DMS 273 treated with DMSO at 0.1 percent for 48 hours (cell line): ENCODE measurements at regions not wholly inside any gene's neighbourhood (a gene's known extent, or its start where the extent isn't known, plus 50 kb on each side); places are given as distances from the start of the nearest gene placed in this dataset.

Source experiments
- DNase-seq: peaks from one replicate; lab custom pipeline; 2025; lab: John Stamatoyannopoulos, UW

DNA sequence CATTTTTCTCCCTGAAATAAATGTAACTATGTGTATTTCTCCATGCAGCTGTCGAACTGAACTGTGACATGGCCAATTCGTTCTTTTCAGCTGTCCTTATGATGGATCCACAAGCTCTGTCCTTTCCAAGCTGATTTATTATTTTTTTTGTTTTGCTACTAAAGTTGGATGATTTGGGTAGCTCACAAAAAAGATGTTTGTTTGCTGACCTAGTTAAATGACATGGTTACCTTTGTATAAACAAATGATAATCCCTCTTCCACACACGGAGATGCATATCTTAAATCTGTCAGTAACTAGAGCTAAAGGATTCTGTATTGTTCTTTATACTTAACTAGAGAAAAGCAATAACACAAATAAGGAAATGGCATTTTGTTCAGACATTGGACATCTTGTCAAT, 884.3 kb upstream of the PCDH20 start:
- no peak for DNase-seq

- DNase-seq = no peak
Measured at GRCh38 chr13:62296812-62297211, 881.2 kb upstream of the PCDH20 start.

- no peak for DNase-seq
Measured at GRCh38 chr13:62294244-62294643, 878.6 kb upstream of the PCDH20 start.

DNA sequence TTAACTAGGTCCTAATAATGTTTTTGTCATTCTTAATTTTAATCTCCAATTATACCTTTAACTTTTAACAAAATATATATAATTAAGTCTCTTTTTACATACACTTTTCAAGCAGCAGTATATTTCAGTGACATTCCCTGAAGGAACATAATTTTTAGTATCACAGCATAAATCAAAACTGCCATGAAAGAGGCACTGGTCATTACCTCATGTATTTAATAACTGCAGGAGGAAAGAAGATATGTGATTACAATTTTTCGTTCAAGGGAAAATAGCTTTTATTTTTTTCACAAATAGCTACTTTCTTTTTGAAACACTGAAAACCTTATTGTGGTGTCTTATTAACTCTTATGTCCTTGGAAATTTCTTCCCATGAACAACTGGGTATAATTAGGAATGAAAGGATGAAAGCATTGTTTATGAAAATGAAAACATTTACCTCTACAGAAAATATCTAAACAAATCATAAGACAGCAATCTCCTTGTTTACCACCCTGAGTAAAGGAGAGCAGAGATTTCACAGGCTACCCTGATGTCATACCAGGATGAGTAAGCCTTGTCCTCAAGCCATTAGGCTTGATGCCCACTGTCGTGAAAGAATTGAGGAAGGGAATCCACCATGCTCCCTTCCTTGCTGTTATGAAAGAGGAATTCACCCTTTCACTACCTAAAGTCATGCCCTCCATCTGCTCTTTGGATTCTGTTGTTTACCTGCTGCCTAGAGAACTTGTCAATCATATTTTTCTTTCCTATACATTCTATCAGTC, 877.2 kb upstream of the PCDH20 start:
- no peak for DNase-seq

GRCh38 chr13:62290542-62290941, 874.9 kb upstream of the PCDH20 start:
- no peak for DNase-seq

DNA sequence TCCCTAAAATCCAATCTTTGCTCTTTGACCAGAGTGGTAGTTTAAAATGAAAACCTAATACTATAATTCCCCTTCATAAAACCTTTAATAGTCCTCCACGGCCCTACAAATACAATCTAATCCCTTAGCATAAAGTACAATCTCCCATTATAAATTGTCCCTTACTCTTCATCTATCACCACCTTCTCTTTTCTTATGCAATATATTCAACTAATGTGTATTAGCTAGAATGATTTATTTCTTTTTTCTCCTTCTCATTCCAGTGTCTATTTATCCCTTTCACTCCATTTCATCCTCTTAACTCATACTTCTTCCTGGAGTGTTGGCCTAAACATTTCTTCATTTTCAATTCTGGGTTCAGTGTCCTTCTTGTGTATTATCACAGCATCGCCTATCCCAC, 872.1 kb upstream of the PCDH20 start:
- DNase-seq = no peak

- DNase-seq = no peak
Measured at GRCh38 chr13:62280590-62280989, 864.9 kb upstream of the PCDH20 start.

- no peak for DNase-seq
Measured at GRCh38 chr13:62278271-62278670, 862.6 kb upstream of the PCDH20 start.

GRCh38 chr13:62251734-62252133, 836.1 kb upstream of the PCDH20 start:
- DNase-seq = no peak

DNA sequence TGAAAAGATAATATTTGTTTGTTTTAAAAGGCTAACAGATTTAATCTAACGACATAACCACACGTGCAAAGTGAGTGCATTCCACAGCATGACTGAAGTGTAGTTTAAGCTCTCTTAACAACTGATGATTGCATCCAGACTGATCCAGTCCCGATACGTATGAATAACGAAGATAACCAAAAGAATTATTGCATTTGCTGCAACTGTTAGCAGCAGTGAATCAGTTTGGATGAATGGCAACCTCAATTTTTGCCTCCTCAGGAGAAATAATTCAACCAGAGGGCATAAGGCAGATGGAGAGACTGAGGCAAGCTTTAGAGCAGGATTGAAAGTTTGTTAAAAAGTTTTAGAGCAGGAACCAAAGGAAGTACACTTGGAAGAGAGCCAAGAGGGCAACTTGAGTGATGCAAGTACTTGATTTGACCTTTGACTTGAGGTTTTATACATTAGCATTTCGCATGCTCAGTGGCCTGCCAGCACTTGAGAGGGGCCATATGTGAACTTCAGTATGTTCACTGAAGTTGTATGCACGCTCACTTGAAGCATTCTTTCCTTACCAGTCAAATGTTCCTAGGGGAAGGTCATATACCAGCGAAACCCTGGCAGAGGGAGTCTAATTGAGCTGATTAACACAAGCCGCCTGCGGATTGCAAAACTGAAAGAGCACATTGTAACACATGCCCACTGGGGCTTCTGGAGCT, 835.0 kb upstream of the PCDH20 start:
- DNase-seq = no peak

- DNase-seq = no peak
Measured at GRCh38 chr13:62246581-62246980, 830.9 kb upstream of the PCDH20 start.

DNA sequence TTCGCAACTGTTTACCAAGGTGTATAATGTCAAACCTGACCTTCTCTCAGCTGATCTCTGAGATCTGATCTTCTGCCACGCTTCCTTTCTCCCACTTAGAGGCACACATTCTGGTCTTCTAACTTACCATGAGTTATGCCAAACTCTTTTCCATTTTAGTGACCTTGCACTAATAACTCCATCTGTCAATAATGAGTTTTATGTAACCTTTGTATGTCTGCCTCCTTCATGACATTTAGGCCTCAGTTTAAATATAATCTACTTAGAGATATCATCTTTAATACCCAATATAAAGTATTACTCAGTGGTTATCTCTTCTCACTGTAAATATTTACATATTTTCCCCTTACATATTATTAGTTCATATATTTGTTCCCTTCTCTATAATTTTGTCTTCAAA, 827.5 kb upstream of the PCDH20 start:
- DNase-seq = no peak

DNA sequence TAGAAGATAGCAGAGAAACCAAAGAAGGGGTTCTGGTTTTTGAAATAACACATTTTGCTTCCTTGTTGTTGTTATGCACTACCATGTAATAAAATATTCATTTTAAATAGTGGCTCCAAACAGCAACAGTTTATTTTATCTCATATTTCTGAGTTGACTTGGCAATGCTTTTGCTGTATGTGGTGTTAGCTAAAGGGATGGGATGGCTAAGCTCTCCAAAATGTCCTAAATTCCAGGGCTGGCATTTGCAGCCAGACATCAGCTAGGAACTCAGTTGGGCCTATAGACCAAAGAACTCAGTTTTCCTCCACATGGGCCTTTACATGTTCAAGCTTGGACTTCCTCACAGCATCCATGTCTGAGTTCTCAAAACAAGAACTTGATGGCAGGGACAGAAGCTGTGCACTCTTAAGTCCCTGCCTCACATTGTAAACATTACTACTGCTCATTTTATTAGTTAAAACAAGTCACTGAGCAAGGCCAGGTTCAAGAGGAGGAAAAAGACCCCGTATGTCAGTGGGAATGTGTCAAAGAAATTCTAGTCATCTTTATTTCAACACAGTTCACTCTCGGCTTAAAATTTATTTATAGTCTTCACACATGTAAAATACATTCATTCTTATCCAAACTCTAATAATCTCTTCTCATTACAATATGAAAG, 819.3 kb upstream of the PCDH20 start:
- no peak for DNase-seq

DNA sequence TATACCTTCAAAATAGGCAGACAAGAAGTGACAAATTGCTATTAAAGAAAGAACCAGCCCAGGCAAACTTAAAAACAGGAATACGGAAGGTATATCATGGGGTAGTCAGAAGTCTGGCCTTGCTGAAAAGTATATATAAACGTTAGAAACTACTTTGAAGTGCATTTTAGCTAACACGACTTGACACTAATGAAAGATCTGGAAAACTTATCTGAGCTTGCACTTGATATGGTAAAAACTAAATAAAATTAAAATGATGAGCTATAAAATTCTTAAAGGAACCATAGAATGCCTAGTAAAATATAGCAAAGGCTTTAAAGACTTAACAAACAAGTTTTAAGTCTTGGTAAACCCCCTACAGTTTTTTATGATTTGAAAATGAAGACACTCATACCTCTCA, 795.3 kb upstream of the PCDH20 start:
- DNase-seq = no peak

GRCh38 chr13:62209529-62209928, 793.9 kb upstream of the PCDH20 start:
- no peak for DNase-seq

GRCh38 chr13:62207388-62207787, 791.7 kb upstream of the PCDH20 start:
- DNase-seq = no peak

DNA sequence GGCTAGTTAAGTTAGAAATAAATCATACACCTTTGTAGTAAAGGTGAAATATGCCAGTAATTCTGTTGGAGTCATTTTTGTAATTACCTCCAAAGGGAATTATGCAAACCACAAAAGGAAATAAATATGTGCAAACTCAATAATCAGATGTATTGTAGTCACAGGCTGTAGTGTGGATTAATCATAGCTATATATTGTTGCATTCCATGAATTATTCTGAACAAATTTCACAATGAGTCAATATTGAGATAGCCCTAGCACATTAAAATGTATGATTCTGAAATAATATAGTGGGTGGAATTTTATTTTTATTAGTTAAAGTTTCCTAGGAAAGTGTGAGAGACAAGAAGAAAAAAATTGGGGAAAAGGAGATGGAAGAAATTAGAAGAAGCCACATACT, 790.5 kb upstream of the PCDH20 start:
- DNase-seq = no peak

GRCh38 chr13:62205273-62205672, 789.6 kb upstream of the PCDH20 start:
- DNase-seq = no peak

DNA sequence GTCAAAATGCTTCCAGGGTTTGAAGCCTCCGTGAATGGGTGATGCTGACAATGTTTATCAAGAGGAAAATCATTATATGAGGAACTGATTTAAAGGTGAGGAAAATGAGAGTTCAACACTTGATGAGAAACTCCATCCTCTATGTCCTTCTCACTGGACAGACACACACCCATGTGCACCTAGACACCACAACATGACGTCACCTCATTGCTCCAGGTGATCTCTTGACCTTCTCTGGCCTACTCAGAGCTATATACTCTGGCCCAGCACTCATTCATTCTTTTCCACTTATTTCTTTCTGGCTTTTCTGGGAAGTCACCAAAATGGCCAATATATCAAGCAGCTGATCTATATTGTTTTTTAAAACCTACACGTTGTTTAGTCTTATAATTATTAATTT, 778.7 kb upstream of the PCDH20 start:
- DNase-seq = no peak

DNA sequence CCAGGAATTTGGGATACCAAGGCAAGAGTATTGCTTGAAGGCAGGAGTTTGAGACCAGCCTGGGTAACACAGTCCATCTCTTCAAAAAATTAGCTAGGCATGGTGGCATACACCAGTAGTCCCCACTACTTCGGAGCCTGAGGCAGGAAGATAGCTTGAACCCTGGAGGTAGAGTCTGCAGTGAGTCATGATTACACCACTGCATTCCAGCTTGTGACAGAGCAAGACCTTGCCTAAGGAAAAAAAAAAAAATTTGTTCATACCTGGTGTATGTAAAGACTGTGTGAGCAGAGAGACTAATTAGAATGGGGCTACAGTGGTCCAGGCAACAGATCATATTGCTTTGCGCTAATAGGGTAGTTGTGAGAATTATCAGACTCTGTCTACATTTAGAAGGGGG, 778.3 kb upstream of the PCDH20 start:
- no peak for DNase-seq

- DNase-seq = no peak
Measured at GRCh38 chr13:62185631-62186255, 770.1 kb upstream of the PCDH20 start.

- no peak for DNase-seq
Measured at GRCh38 chr13:62176051-62176450, 760.4 kb upstream of the PCDH20 start.

GRCh38 chr13:62173958-62174357, 758.3 kb upstream of the PCDH20 start:
- no peak for DNase-seq
